AG09319 (cell line): ENCODE measurements at regions not wholly inside any gene's neighbourhood (a gene's known extent, or its start where the extent isn't known, plus 50 kb on each side); places are given as distances from the start of the nearest gene placed in this dataset.

Experiments used
- DNase-seq: peaks from one replicate; pipeline ENCODE4 v3.0.0-alpha.2; 2010; ENCODE audit warnings: low read depth; ENCODE audit errors: extremely low read depth
- TF ChIP-seq, protein P1 (sequence below): IDR thresholded peaks from 2 replicates; pipeline ENCODE4 v1.5.1; 2011; ENCODE audit warnings: low read depth, mild to moderate bottlenecking, inconsistent platforms, low read length, moderate library complexity

DNA sequence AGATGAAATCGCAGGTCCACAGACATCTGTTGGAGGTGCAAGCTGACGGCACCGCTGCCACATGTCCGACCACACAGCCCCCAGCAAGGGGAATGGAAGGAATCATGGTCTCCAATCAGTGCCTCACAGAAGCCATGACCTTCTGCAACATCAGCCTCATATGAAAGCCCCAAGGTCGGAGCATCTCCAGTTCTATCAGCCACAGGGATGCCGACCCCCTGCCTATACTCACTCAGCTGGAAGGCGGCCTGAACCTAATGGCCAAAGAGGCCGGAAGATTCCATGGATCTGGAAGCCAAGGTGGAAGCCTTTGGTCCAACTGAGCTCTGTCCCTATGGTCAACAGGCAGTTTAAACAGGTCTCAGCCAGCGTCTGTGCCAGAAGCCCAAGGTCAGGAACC, 278.8 kb downstream of the TNS1 start:
- DNase-seq: no peak
- TF ChIP-seq, protein P1, sequence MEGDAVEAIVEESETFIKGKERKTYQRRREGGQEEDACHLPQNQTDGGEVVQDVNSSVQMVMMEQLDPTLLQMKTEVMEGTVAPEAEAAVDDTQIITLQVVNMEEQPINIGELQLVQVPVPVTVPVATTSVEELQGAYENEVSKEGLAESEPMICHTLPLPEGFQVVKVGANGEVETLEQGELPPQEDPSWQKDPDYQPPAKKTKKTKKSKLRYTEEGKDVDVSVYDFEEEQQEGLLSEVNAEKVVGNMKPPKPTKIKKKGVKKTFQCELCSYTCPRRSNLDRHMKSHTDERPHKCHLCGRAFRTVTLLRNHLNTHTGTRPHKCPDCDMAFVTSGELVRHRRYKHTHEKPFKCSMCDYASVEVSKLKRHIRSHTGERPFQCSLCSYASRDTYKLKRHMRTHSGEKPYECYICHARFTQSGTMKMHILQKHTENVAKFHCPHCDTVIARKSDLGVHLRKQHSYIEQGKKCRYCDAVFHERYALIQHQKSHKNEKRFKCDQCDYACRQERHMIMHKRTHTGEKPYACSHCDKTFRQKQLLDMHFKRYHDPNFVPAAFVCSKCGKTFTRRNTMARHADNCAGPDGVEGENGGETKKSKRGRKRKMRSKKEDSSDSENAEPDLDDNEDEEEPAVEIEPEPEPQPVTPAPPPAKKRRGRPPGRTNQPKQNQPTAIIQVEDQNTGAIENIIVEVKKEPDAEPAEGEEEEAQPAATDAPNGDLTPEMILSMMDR: no peak

DNA sequence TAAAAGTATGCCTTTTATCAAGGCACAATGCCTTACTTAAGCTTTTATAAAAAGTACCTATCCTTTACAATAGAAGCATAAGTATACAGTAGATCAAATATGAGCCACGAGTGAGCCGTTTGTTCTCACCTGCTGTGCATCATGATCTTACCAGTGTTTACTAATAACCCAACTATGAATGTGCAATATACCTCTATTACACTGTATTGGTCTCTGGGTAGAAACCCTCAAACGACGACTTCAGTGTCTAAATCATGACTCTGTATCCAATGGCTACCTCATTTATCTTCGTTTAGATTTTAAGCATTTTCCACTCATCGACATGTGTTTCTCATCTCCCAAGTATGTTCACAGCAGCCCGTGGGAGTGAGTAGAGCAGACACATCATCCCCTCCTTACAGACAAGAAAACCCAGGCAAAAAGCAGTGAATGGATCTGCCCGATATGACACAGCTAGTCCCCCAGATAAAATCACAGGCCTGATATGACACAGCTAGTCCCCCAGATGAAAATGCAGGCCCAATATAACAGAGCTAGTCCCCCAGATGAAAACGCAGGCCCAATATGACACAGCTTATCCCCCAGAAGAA, 279.8 kb downstream of the TNS1 start:
- DNase-seq: no peak
- TF ChIP-seq, protein P1: no peak

DNA sequence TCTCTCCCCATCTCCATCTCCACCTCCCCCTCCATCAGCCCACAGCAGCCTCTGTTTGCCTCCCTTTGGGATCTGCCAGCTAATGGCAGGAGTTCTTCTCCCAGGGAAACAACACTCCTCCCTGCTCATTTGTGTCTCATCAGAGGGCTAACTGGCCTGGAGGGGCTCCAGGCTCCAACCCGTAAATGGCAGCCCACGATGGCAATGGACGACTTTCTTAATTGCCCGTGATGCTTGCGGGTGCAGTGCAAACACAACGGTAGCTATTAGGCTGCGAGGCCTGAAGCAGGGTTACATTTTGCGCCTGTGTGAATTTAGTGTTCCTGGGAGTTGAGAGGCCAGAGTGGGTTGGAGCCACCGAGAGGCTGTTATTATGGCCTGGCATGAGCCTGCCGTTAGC, 285.1 kb downstream of the TNS1 start:
- no peak for DNase-seq
- TF ChIP-seq, protein P1: no peak

DNA sequence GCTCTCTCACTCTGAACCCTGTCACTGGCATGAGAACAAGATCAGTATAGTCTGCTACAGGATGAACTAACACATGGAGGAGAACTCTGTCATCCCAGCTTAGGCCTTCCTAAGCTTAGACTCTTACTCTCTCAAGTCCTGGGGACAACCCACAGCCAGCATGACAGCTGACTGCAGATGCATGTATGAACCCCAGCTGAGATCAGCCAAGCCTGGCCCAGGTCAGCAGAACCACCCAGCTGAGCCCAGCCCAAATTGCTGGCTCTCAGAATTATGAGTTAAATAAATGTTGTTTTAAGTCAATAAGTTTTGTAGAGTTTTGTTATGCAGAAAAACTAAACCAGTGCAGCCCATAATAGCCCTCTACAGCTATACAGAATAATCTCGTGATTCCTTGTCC, 287.3 kb downstream of the TNS1 start:
- DNase-seq: no peak
- TF ChIP-seq, protein P1: no peak

DNA sequence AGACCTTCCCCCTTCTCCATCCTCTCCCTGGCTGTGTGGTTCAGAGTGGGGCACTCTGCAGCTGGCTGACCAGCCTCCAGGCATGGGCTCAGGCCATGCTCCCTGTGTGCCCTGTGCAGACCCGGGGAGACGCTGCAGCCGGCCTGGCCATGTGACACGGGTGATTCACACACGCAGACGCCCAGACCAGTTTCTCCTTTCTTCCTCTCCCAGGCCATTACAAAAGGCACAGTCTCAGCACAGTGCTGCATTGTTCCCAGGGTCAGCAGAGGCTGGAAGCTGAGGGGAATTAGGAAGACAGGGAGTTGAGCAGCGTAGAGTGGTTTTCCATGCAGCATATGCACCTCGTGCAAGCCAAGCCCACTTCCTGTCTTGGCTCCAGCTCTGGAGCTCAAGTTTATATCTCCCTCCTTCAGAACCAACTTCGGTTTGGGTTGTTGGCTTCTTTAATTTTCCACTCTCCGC, 288.5 kb downstream of the TNS1 start:
- DNase-seq: no peak
- TF ChIP-seq, protein P1: no peak

DNA sequence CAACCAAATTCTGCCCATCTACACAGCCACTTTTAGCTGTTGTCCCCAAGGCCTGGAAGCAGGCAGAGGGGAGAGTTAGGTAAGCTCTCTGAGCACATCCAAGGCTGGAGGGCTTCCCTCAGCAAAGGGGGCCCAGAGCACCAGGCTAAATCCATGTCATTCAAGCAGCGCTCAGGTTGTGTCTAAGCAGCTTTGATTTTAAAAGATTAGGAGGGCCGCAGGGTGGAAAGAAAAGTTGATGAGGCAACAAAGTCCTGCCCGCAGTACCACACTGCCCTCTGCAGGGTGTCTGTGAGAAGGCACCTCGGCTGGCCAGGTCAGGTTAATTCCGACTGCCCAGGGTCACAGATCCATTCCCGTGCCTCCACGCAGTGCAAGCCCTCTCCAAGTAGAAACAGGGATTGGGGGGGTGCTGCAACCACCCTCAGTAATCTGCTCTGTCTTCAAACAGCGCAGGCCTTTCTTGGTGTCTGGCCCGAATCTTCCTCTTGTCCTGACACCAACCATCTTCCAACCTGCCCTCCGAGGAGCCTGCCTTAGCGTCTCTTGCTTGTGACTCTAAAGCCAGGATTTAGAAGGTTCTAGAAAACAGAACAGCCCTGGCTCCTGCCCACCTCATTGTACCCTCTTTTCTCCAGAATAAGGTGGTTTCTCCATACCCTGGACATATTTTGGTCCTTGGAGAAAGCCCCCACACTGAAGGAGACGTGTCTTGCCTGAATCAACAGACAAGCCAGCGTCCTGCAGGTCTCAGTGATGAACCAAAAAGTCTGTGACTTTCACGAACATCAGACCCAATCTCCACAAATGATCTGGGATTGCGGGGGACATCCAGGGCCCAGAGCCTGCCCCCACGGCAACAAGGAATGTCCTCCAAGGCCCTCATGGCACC, 289.2 kb downstream of the TNS1 start:
- TF ChIP-seq, protein P1: peak; percentile 97
- DNase-seq: no peak

DNA sequence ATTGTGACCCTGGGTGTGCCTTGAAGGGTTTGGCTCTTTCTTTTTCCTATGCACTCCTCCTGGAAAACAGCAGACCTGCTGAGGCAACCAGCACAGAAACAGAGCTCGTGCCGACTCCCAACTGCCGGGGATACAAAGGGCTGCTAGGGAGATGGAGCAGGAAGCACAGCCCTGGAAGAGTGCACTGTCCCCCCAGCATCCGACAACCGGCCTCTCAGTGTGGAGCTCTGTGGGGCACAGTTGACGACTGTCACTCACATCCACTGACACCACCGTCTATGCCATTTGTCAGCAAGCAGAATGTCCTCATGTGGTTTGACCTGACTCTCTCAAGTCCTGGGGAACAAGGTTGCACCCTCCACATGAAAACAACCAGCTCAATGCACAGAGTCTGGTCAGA, 290.4 kb downstream of the TNS1 start:
- TF ChIP-seq, protein P1: no peak
- no peak for DNase-seq
